GF-D8 (cell line): ENCODE measurements at regions not wholly inside any gene's neighbourhood (a gene's known extent, or its start where the extent isn't known, plus 50 kb on each side); places are given as distances from the start of the nearest gene placed in this dataset.
"Not testable (repeated sequence)": the region's sequence is repeated elsewhere in the genome, so short reads cannot be mapped to it uniquely, and the experiment has no call there.

Source experiments
- DNase-seq: peaks from one replicate; lab custom pipeline; 2025; lab: John Stamatoyannopoulos, UW

GRCh38 chr5:85849411-85849810, 768.3 kb upstream of the COX7C start:
- DNase-seq, result no peak

GRCh38 chr5:85865296-85865695, 752.4 kb upstream of the COX7C start:
- no peak for DNase-seq

- no peak for DNase-seq
Measured at GRCh38 chr5:85868070-85868469, 749.7 kb upstream of the COX7C start.

- no peak for DNase-seq
Measured at GRCh38 chr5:85893996-85894395, 723.7 kb upstream of the COX7C start.

GRCh38 chr5:85896514-85896913, 721.2 kb upstream of the COX7C start:
- DNase-seq, result no peak

- no peak for DNase-seq
Measured at GRCh38 chr5:85906460-85906859, 711.3 kb upstream of the COX7C start.

GRCh38 chr5:85910335-85910734, 707.4 kb upstream of the COX7C start:
- no peak for DNase-seq

- no peak for DNase-seq
Measured at GRCh38 chr5:85920984-85921383, 696.8 kb upstream of the COX7C start.

- no peak for DNase-seq
Measured at GRCh38 chr5:85921590-85921989, 696.2 kb upstream of the COX7C start.

- DNase-seq, result no peak
Measured at GRCh38 chr5:85927632-85928031, 690.1 kb upstream of the COX7C start.

GRCh38 chr5:85929713-85930112, 688.0 kb upstream of the COX7C start:
- DNase-seq, result no peak

- no peak for DNase-seq
Measured at GRCh38 chr5:85931220-85931619, 686.5 kb upstream of the COX7C start.

- no peak for DNase-seq
Measured at GRCh38 chr5:85938201-85938600, 679.5 kb upstream of the COX7C start.

- DNase-seq, result no peak
Measured at GRCh38 chr5:85951707-85952210, 666.0 kb upstream of the COX7C start.

GRCh38 chr5:85952680-85953079, 665.1 kb upstream of the COX7C start:
- no peak for DNase-seq

- DNase-seq, result no peak
Measured at GRCh38 chr5:85967681-85968080, 650.1 kb upstream of the COX7C start.

GRCh38 chr5:85972539-85972938, 645.2 kb upstream of the COX7C start:
- no peak for DNase-seq

- no peak for DNase-seq
Measured at GRCh38 chr5:85985167-85985566, 632.6 kb upstream of the COX7C start.

GRCh38 chr5:85990998-85991397, 626.7 kb upstream of the COX7C start:
- DNase-seq, result no peak

- DNase-seq, result not testable (repeated sequence)
Measured at GRCh38 chr5:85994653-85995052, 623.1 kb upstream of the COX7C start.

- no peak for DNase-seq
Measured at GRCh38 chr5:85998656-85999055, 619.1 kb upstream of the COX7C start.

- DNase-seq, result no peak
Measured at GRCh38 chr5:86008293-86008692, 609.4 kb upstream of the COX7C start.

- no peak for DNase-seq
Measured at GRCh38 chr5:86008704-86009103, 609.0 kb upstream of the COX7C start.

GRCh38 chr5:86011937-86012336, 605.8 kb upstream of the COX7C start:
- no peak for DNase-seq

GRCh38 chr5:86029308-86029707, 588.4 kb upstream of the COX7C start:
- DNase-seq, result no peak
